ENCODE measurements at regions not wholly inside any gene's neighbourhood (a gene's known extent, or its start where the extent isn't known, plus 50 kb on each side); places are given as distances from the start of the nearest gene placed in this dataset.

DNA sequence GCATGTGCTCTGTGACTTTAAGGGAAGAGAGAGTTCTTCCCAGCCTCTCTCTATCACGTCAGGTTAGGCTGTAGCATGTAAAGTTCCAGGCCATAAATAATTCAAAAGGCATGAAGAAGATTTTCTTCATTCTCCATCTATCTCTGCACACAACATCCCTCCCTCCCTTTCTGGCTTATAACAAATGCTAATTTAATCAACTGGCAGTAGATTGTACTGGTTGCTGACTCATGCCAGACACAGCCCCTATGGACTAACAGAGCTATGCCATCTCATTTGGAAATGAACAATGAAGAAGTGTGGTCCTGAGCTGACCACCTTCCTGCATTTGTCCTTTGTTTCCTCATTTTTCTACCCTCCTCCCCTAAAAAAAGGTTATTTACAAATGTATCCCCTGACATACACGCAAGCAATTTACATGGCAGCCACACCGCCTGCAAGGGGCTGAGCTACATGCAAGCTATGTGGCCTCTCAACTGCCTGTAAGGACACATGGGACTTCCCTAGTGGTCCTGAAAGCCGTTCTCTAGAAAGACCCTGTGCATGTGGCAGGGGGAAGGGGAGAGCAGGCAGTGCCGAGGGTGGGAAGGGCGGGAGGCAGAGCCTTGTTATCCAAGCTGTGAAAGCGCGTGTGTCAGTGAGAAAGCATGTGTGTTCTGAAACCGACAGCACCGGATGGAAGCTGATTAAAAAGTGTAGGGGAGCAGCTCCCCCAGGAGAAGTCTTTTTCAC lies 90.9 kb upstream of the KLF7 start:
- TF ChIP-seq, protein P1, sequence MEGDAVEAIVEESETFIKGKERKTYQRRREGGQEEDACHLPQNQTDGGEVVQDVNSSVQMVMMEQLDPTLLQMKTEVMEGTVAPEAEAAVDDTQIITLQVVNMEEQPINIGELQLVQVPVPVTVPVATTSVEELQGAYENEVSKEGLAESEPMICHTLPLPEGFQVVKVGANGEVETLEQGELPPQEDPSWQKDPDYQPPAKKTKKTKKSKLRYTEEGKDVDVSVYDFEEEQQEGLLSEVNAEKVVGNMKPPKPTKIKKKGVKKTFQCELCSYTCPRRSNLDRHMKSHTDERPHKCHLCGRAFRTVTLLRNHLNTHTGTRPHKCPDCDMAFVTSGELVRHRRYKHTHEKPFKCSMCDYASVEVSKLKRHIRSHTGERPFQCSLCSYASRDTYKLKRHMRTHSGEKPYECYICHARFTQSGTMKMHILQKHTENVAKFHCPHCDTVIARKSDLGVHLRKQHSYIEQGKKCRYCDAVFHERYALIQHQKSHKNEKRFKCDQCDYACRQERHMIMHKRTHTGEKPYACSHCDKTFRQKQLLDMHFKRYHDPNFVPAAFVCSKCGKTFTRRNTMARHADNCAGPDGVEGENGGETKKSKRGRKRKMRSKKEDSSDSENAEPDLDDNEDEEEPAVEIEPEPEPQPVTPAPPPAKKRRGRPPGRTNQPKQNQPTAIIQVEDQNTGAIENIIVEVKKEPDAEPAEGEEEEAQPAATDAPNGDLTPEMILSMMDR (IDR thresholded peaks at IDR 0.05; ENCODE audit: insufficient read depth, low read length): no peak
- TF ChIP-seq REST (IDR thresholded peaks at IDR 0.05; ENCODE audit: insufficient replicate concordance, low read depth) (no peak), GABPA (IDR thresholded peaks at IDR 0.05; ENCODE audit: low read depth) (no peak), POLR2AphosphoS5 (IDR thresholded peaks at IDR 0.05; ENCODE audit: low read depth) (no peak)

Measured in HL-60 (cell line).